C4-2B (cell line): ENCODE measurements at regions not wholly inside any gene's neighbourhood (a gene's known extent, or its start where the extent isn't known, plus 50 kb on each side); places are given as distances from the start of the nearest gene placed in this dataset.

ENCODE experiments used
- H3K27ac ChIP-seq: fragments of 450-650 bp; 2 replicates; pipeline ENCODE4 v1.5.1; 2017
- CTCF ChIP-seq: fragments of 450-650 bp; conservative IDR thresholded peaks from 2 replicates; pipeline ENCODE4 v1.5.1; 2017; ENCODE audit warnings: mild to moderate bottlenecking
- ZFX ChIP-seq: fragments of 450-650 bp; IDR thresholded peaks from 2 replicates; pipeline ENCODE4 v1.6.1; 2017

- peak overlapping the region; percentile 47; the same call in 1 of the 2 replicates for H3K27ac ChIP-seq
- TF ChIP-seq ZFX (no peak), CTCF (no peak)
These were observed 387.6 kb upstream of the NRP1 start for GRCh38 chr10:33722067-33722466.

GRCh38 chr10:33721509-33721908 is 387.0 kb upstream of the NRP1 start:
- peak overlapping the region; percentile 44; the same call in 1 of the 2 replicates for H3K27ac ChIP-seq
- TF ChIP-seq CTCF = no peak
- no peak for TF ChIP-seq ZFX

- no peak for TF ChIP-seq CTCF
- TF ChIP-seq ZFX = no peak
- no peak overlapping the region for H3K27ac ChIP-seq
These were observed 385.7 kb upstream of the NRP1 start for GRCh38 chr10:33720161-33720560.

GRCh38 chr10:33719005-33719703 is 384.7 kb upstream of the NRP1 start:
- no peak for TF ChIP-seq ZFX
- no peak for TF ChIP-seq CTCF
- no peak overlapping the region for H3K27ac ChIP-seq

- no peak overlapping the region for H3K27ac ChIP-seq
- no peak for TF ChIP-seq CTCF
- TF ChIP-seq ZFX = no peak
These were observed 382.2 kb upstream of the NRP1 start for GRCh38 chr10:33716501-33717267.

GRCh38 chr10:33715303-33715975 is 381.0 kb upstream of the NRP1 start:
- no peak for TF ChIP-seq CTCF
- no peak for TF ChIP-seq ZFX
- H3K27ac ChIP-seq = no peak overlapping the region

- H3K27ac ChIP-seq = no peak overlapping the region
- TF ChIP-seq ZFX (no peak), CTCF (no peak)
These were observed 378.4 kb upstream of the NRP1 start for GRCh38 chr10:33712825-33713224.
